Liver (tissue), 8 donors: ENCODE measurements at regions not wholly inside any gene's neighbourhood (a gene's known extent, or its start where the extent isn't known, plus 50 kb on each side); places are given as distances from the start of the nearest gene placed in this dataset.

Source experiments
- DNase-seq: peaks from one replicate; pipeline ENCODE4 v3.0.0-alpha.2; 2017; ENCODE audit warnings: low spot score
- H3K27ac ChIP-seq, 2 donors: one replicate each; pipeline ENCODE4 v1.7.0; 2013; ENCODE audit warnings: inconsistent platforms in 2 of 2, low read length in 2 of 2, control low read depth in 1 of 2, low read depth in 1 of 2, mild to moderate bottlenecking in 1 of 2
- H3K27me3 ChIP-seq, 4 donors: one replicate each; pipeline versions ENCODE4 v1.6.1 to v1.7.0; 2013; ENCODE audit warnings: low read length in 3 of 4, inconsistent platforms in 1 of 4, mild to moderate bottlenecking in 1 of 4, moderate library complexity in 1 of 4; ENCODE audit not compliant: control insufficient read depth in 4 of 4, insufficient read depth in 4 of 4
- H3K36me3 ChIP-seq, 4 donors: one replicate each; pipeline versions ENCODE4 v1.6.1 to v1.7.0; 2013; ENCODE audit warnings: low read length in 3 of 4, mild to moderate bottlenecking in 3 of 4, low read depth in 1 of 4, moderate library complexity in 1 of 4; ENCODE audit not compliant: control insufficient read depth in 4 of 4, insufficient read depth in 3 of 4
- H3K4me1 ChIP-seq, 4 donors: one replicate each; pipeline versions ENCODE4 v1.6.1 to v1.7.0; 2013; ENCODE audit warnings: low read length in 3 of 4, mild to moderate bottlenecking in 3 of 4, moderate library complexity in 1 of 4; ENCODE audit not compliant: control insufficient read depth in 4 of 4, insufficient read depth in 4 of 4
- H3K4me3 ChIP-seq, 3 donors: one replicate each; pipeline versions ENCODE4 v1.6.1 to v1.7.0; 2013; ENCODE audit warnings: low read length in 3 of 3, control low read depth in 1 of 3, low read depth in 1 of 3, mild to moderate bottlenecking in 1 of 3
- H3K9ac ChIP-seq, 2 donors: one replicate each; pipeline ENCODE4 v1.7.0; 2013; ENCODE audit warnings: low read length in 2 of 2, mild to moderate bottlenecking in 2 of 2, moderate library complexity in 2 of 2, control low read depth in 1 of 2, low read depth in 1 of 2
- H3K9me3 ChIP-seq, 4 donors: one replicate each; pipeline versions ENCODE4 v1.6.1 to v1.7.0; 2013; ENCODE audit warnings: low read length in 3 of 4; ENCODE audit not compliant: control insufficient read depth in 4 of 4
- FOXA1 ChIP-seq: IDR thresholded peaks from 2 replicates; pipeline ENCODE4 v1.6.1; 2016; ENCODE audit warnings: antibody characterized with exemption
- FOXA2 ChIP-seq: IDR thresholded peaks from 2 replicates; pipeline ENCODE4 v1.6.1; 2016; ENCODE audit warnings: antibody characterized with exemption
- HNF4A ChIP-seq, 2 donors: conservative IDR thresholded peaks; 2 replicates each; pipeline ENCODE4 v1.6.1; 2016; ENCODE audit warnings: antibody characterized with exemption in 2 of 2, mild to moderate bottlenecking in 2 of 2
- HNF4G ChIP-seq: IDR thresholded peaks from 2 replicates; pipeline ENCODE4 v1.6.1; 2016; ENCODE audit warnings: antibody characterized with exemption
- JUND ChIP-seq, 2 donors: IDR thresholded peaks; 2 replicates each; pipeline ENCODE4 v1.6.1; 2016; ENCODE audit warnings: antibody characterized with exemption in 2 of 2
- NR2F2 ChIP-seq: IDR thresholded peaks from 2 replicates; pipeline ENCODE4 v1.6.1; 2016; ENCODE audit warnings: antibody characterized with exemption
- RAD21 ChIP-seq, 2 donors: IDR thresholded peaks; 2 replicates each; pipeline ENCODE4 v1.6.1; 2016; ENCODE audit warnings: antibody characterized with exemption in 2 of 2, mild to moderate bottlenecking in 2 of 2
- RXRA ChIP-seq, 2 donors: IDR thresholded peaks; 2 replicates each; pipeline ENCODE4 v1.6.1; 2017 to 2018; ENCODE audit warnings: antibody characterized with exemption in 2 of 2, mild to moderate bottlenecking in 1 of 2
- SP1 ChIP-seq: IDR thresholded peaks from 2 replicates; pipeline ENCODE4 v1.6.1; 2018; ENCODE audit warnings: antibody characterized with exemption, mild to moderate bottlenecking
- TAF1 ChIP-seq: conservative IDR thresholded peaks from 2 replicates; pipeline ENCODE4 v1.6.1; 2016; ENCODE audit warnings: antibody characterized with exemption, mild to moderate bottlenecking
- YY1 ChIP-seq: IDR thresholded peaks from 2 replicates; pipeline ENCODE4 v1.6.1; 2016; ENCODE audit warnings: antibody characterized with exemption, mild to moderate bottlenecking
- WGBS: extraction: QIAGEN DNeasy Blood & Tissue Kit; methylation state at CpG from one replicate; pipeline ENCODE4 v1.1.7; 2013; 5-methylcytosine and 5-hydroxymethylcytosine counted together
- TF ChIP-seq, protein P1 (sequence below): IDR thresholded peaks from 2 replicates; pipeline ENCODE4 v1.6.1; 2016; ENCODE audit warnings: antibody characterized with exemption
- TF ChIP-seq, protein P2 (sequence below): IDR thresholded peaks from 2 replicates; pipeline ENCODE4 v1.6.1; 2016; ENCODE audit warnings: antibody characterized with exemption, mild to moderate bottlenecking
- TF ChIP-seq, protein P3 (sequence below): IDR thresholded peaks from 2 replicates; pipeline ENCODE4 v1.6.1; 2016; ENCODE audit warnings: antibody characterized with exemption
- TF ChIP-seq, protein P4 (sequence below): IDR thresholded peaks from 2 replicates; pipeline ENCODE4 v1.6.1; 2016; ENCODE audit warnings: antibody characterized with exemption
- TF ChIP-seq, protein P5 (sequence below): fragments of 150-350 bp; IDR thresholded peaks from 2 replicates; pipeline ENCODE4 v1.5.1; 2017; ENCODE audit warnings: improper control_type of control experiment, low read depth, low read length; ENCODE audit not compliant: missing input control
- donor health status: healthy.
- donor health status: healthy.
- donor health status: healthy.
- donor health status: healthy.
- donor health status: healthy.

DNA sequence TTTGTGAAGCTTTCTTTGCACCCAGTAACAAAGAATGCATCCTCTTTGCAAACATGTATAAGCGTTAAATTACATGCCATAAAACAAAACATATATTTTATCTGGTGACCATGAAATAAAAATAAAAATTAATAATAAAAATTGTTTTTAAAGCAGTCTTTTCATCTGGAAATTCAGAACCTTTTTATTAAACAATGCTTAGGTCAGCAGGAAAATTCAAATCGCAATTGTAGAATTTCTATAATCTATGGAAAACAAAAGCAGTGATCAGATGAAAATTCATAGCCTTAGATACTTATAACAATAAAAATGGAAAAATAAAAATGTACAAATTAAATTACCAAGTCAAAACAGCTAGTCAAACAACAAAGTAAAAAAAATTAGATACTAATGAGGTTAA lies 435.9 kb upstream of the CHAC2 start:
- no peaks in the 10 kb centered on the region for H3K9me3 ChIP-seq
- no peak overlapping the region for H3K9ac ChIP-seq
- H3K4me1 ChIP-seq = no peaks in the 10 kb centered on the region
- WGBS = 63% methylated on average over 2 of the region's 2 CpGs
- H3K36me3 ChIP-seq = no peaks in the 10 kb centered on the region
- DNase-seq = no peak
- TF ChIP-seq FOXA1 = no peak
- H3K4me3 ChIP-seq = no peak overlapping the region
- no peak overlapping the region for H3K27ac ChIP-seq
- H3K27me3 ChIP-seq = no peaks in the 10 kb centered on the region

DNA sequence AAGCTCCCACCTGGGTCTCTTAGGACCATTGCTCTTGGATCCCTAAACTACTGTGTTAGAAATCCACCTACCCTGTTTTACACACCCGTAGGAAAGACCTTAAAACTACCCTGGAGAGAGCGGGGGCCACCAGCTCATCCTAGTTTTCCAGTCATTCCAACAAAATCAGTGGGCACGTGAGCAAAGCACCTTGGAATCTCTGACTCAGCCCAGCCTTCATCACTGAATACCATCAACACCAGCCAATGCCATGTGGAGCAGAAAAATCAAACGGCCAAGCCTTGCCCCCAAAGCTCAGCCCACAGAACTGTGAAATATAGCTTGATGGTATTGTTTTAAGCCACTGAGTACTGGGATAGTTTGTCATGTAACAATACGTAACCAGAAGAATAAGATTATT lies 449.7 kb upstream of the CHAC2 start:
- H3K9me3 ChIP-seq = no peaks in the 10 kb centered on the region
- no peak overlapping the region for H3K4me3 ChIP-seq
- TF ChIP-seq RAD21 (IDR thresholded peaks at IDR 0.05) = no peak
- TF ChIP-seq JUND (IDR thresholded peaks at IDR 0.05) = no peak
- TF ChIP-seq, protein P1, sequence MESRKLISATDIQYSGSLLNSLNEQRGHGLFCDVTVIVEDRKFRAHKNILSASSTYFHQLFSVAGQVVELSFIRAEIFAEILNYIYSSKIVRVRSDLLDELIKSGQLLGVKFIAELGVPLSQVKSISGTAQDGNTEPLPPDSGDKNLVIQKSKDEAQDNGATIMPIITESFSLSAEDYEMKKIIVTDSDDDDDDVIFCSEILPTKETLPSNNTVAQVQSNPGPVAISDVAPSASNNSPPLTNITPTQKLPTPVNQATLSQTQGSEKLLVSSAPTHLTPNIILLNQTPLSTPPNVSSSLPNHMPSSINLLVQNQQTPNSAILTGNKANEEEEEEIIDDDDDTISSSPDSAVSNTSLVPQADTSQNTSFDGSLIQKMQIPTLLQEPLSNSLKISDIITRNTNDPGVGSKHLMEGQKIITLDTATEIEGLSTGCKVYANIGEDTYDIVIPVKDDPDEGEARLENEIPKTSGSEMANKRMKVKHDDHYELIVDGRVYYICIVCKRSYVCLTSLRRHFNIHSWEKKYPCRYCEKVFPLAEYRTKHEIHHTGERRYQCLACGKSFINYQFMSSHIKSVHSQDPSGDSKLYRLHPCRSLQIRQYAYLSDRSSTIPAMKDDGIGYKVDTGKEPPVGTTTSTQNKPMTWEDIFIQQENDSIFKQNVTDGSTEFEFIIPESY = no peak
- TF ChIP-seq, protein P2, sequence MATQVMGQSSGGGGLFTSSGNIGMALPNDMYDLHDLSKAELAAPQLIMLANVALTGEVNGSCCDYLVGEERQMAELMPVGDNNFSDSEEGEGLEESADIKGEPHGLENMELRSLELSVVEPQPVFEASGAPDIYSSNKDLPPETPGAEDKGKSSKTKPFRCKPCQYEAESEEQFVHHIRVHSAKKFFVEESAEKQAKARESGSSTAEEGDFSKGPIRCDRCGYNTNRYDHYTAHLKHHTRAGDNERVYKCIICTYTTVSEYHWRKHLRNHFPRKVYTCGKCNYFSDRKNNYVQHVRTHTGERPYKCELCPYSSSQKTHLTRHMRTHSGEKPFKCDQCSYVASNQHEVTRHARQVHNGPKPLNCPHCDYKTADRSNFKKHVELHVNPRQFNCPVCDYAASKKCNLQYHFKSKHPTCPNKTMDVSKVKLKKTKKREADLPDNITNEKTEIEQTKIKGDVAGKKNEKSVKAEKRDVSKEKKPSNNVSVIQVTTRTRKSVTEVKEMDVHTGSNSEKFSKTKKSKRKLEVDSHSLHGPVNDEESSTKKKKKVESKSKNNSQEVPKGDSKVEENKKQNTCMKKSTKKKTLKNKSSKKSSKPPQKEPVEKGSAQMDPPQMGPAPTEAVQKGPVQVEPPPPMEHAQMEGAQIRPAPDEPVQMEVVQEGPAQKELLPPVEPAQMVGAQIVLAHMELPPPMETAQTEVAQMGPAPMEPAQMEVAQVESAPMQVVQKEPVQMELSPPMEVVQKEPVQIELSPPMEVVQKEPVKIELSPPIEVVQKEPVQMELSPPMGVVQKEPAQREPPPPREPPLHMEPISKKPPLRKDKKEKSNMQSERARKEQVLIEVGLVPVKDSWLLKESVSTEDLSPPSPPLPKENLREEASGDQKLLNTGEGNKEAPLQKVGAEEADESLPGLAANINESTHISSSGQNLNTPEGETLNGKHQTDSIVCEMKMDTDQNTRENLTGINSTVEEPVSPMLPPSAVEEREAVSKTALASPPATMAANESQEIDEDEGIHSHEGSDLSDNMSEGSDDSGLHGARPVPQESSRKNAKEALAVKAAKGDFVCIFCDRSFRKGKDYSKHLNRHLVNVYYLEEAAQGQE = no peak
- no peak for TF ChIP-seq HNF4G
- TF ChIP-seq, protein P3, sequence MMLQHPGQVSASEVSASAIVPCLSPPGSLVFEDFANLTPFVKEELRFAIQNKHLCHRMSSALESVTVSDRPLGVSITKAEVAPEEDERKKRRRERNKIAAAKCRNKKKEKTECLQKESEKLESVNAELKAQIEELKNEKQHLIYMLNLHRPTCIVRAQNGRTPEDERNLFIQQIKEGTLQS = no peak
- no peak for TF ChIP-seq YY1
- no peak for TF ChIP-seq NR2F2
- TF ChIP-seq FOXA2 = no peak
- TF ChIP-seq, protein P4, sequence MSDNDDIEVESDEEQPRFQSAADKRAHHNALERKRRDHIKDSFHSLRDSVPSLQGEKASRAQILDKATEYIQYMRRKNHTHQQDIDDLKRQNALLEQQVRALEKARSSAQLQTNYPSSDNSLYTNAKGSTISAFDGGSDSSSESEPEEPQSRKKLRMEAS = no peak
- no peak for TF ChIP-seq TAF1
- no peak for TF ChIP-seq HNF4A (conservative IDR thresholded peaks at IDR 0.05)
- TF ChIP-seq FOXA1 = no peak
- no peaks in the 10 kb centered on the region for H3K36me3 ChIP-seq
- no peak overlapping the region for H3K27ac ChIP-seq
- WGBS = 66% methylated on average over 5 of the region's 5 CpGs
- H3K27me3 ChIP-seq = no peaks in the 10 kb centered on the region
- no peaks in the 10 kb centered on the region for H3K4me1 ChIP-seq
- DNase-seq = no peak
- H3K9ac ChIP-seq = no peak overlapping the region

DNA sequence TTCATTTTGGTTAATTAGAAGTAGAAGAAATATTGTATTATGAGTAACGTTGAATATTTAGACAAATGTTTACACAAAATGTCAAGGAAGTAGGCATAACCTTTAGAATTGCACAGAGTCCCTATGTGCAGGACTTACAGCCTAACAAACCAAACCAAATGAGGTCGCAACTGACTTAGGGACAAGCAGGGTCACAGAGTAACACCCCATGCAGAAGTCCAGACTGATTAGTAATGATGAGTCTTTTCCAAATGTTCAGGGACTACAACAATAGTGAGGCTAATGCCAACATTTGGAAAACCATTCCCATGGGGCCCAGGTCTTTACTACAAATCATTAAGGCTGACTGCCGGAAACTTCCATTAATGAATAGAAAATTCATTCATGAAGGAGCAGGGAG lies 452.5 kb upstream of the CHAC2 start:
- TF ChIP-seq TAF1 (no peak), HNF4A (conservative IDR thresholded peaks at IDR 0.05) (no peak), HNF4G (no peak), JUND (IDR thresholded peaks at IDR 0.05) (no peak), NR2F2 (no peak), SP1 (no peak), YY1 (no peak), RAD21 (IDR thresholded peaks at IDR 0.05) (no peak), RXRA (IDR thresholded peaks at IDR 0.05) (no peak)
- TF ChIP-seq, protein P3 = no peak
- TF ChIP-seq, protein P5, sequence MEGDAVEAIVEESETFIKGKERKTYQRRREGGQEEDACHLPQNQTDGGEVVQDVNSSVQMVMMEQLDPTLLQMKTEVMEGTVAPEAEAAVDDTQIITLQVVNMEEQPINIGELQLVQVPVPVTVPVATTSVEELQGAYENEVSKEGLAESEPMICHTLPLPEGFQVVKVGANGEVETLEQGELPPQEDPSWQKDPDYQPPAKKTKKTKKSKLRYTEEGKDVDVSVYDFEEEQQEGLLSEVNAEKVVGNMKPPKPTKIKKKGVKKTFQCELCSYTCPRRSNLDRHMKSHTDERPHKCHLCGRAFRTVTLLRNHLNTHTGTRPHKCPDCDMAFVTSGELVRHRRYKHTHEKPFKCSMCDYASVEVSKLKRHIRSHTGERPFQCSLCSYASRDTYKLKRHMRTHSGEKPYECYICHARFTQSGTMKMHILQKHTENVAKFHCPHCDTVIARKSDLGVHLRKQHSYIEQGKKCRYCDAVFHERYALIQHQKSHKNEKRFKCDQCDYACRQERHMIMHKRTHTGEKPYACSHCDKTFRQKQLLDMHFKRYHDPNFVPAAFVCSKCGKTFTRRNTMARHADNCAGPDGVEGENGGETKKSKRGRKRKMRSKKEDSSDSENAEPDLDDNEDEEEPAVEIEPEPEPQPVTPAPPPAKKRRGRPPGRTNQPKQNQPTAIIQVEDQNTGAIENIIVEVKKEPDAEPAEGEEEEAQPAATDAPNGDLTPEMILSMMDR = no peak
- TF ChIP-seq, protein P2 = no peak
- 73% methylated on average over 3 of the region's 3 CpGs for WGBS
- no peak overlapping the region for H3K4me3 ChIP-seq

More for the DNA sequence above, 452.5 kb upstream of the CHAC2 start:
- no peaks in the 10 kb centered on the region for H3K27me3 ChIP-seq
- no peaks in the 10 kb centered on the region for H3K9me3 ChIP-seq
- no peak for DNase-seq
- no peaks in the 10 kb centered on the region for H3K36me3 ChIP-seq
- no peaks in the 10 kb centered on the region for H3K4me1 ChIP-seq
- no peak overlapping the region for H3K9ac ChIP-seq
- H3K27ac ChIP-seq = no peak overlapping the region
